ENCODE measurements at regions not wholly inside any gene's neighbourhood (a gene's known extent, or its start where the extent isn't known, plus 50 kb on each side); places are given as distances from the start of the nearest gene placed in this dataset.

- DNase-seq (ENCODE audit: extremely low read depth, low read depth) = no peak
- no peak overlapping the region for H3K4me3 ChIP-seq (replicated peaks; ENCODE audit: low read depth, low read length)
- no peak for TF ChIP-seq CTCF (IDR thresholded peaks at IDR 0.05; ENCODE audit: low read depth, low read length, missing control alignments)
Measured at GRCh38 chr17:13120864-13121263, 103.0 kb upstream of the ELAC2 start.

GRCh38 chr17:13118311-13118710, 100.5 kb upstream of the ELAC2 start:
- H3K4me3 ChIP-seq (replicated peaks; ENCODE audit: low read depth, low read length) = no peak overlapping the region
- TF ChIP-seq CTCF (IDR thresholded peaks at IDR 0.05; ENCODE audit: low read depth, low read length, missing control alignments) = no peak
- DNase-seq (ENCODE audit: extremely low read depth, low read depth) = no peak

- no peak for DNase-seq (ENCODE audit: extremely low read depth, low read depth)
- TF ChIP-seq CTCF (IDR thresholded peaks at IDR 0.05; ENCODE audit: low read depth, low read length, missing control alignments) = no peak
Measured at GRCh38 chr17:13117616-13118015, 99.8 kb upstream of the ELAC2 start.

GRCh38 chr17:13114601-13115031, 96.8 kb upstream of the ELAC2 start:
- DNase-seq (ENCODE audit: extremely low read depth, low read depth) = peak; percentile 24
- H3K4me3 ChIP-seq (replicated peaks; ENCODE audit: low read depth, low read length) = no peak overlapping the region
- TF ChIP-seq CTCF (IDR thresholded peaks at IDR 0.05; ENCODE audit: low read depth, low read length, missing control alignments) = peak; percentile 95

More at GRCh38 chr17:13117616-13118015, 99.8 kb upstream of the ELAC2 start:
- H3K4me3 ChIP-seq (replicated peaks; ENCODE audit: low read depth, low read length) = no peak overlapping the region

GRCh38 chr17:13113821-13114525, 96.1 kb upstream of the ELAC2 start:
- TF ChIP-seq CTCF (IDR thresholded peaks at IDR 0.05; ENCODE audit: low read depth, low read length, missing control alignments) = no peak
- H3K4me3 ChIP-seq (replicated peaks; ENCODE audit: low read depth, low read length) = no peak overlapping the region
- DNase-seq (ENCODE audit: extremely low read depth, low read depth) = no peak

GRCh38 chr17:13107676-13108235, 89.9 kb upstream of the ELAC2 start:
- no peak overlapping the region for H3K4me3 ChIP-seq (replicated peaks; ENCODE audit: low read depth, low read length)
- TF ChIP-seq CTCF (IDR thresholded peaks at IDR 0.05; ENCODE audit: low read depth, low read length, missing control alignments) = no peak
- no peak for DNase-seq (ENCODE audit: extremely low read depth, low read depth)
